HG02759 (cell line): ENCODE measurements at regions not wholly inside any gene's neighbourhood (a gene's known extent, or its start where the extent isn't known, plus 50 kb on each side); places are given as distances from the start of the nearest gene placed in this dataset.
"Not testable (repeated sequence)": the region's sequence is repeated elsewhere in the genome, so short reads cannot be mapped to it uniquely, and the experiment has no call there.

ENCODE experiments used
- ATAC-seq: cut with Tn5 transposase; IDR thresholded peaks from one replicate; pipeline ENCODE4 v1.9.1; 2021; ENCODE audit warnings: mild to moderate bottlenecking, moderate library complexity; ENCODE audit not compliant: unreplicated experiment

- ATAC-seq: no peak
Measured at GRCh38 chr5:10018201-10019069, 231.3 kb downstream of the ATPSCKMT start.

GRCh38 chr5:10017786-10018185, 231.9 kb downstream of the ATPSCKMT start:
- ATAC-seq: no peak

- not testable (repeated sequence) for ATAC-seq
Measured at GRCh38 chr5:10016559-10016958, 233.1 kb downstream of the ATPSCKMT start.

- not testable (repeated sequence) for ATAC-seq
Measured at GRCh38 chr5:10015681-10016080, 234.0 kb downstream of the ATPSCKMT start.

GRCh38 chr5:10009802-10010201, 239.9 kb downstream of the ATPSCKMT start:
- ATAC-seq: no peak

GRCh38 chr5:9987101-9987500, 262.6 kb downstream of the ATPSCKMT start:
- ATAC-seq: no peak

GRCh38 chr5:9977070-9977469, 272.6 kb downstream of the ATPSCKMT start:
- ATAC-seq: no peak

- ATAC-seq: no peak
Measured at GRCh38 chr5:9976621-9977020, 273.1 kb downstream of the ATPSCKMT start.

GRCh38 chr5:9972059-9972458, 277.6 kb downstream of the ATPSCKMT start:
- ATAC-seq: no peak

GRCh38 chr5:9971301-9971700, 278.4 kb downstream of the ATPSCKMT start:
- ATAC-seq: no peak

- ATAC-seq: no peak
Measured at GRCh38 chr5:9958914-9959313, 290.8 kb downstream of the ATPSCKMT start.

- ATAC-seq: no peak
Measured at GRCh38 chr5:9957214-9957613, 292.5 kb downstream of the ATPSCKMT start.

- no peak for ATAC-seq
Measured at GRCh38 chr5:9956725-9957124, 293.0 kb downstream of the ATPSCKMT start.

- no peak for ATAC-seq
Measured at GRCh38 chr5:9955586-9955985, 294.1 kb downstream of the ATPSCKMT start.

GRCh38 chr5:9954869-9955268, 294.8 kb downstream of the ATPSCKMT start:
- ATAC-seq: no peak

GRCh38 chr5:9953691-9954090, 296.0 kb downstream of the ATPSCKMT start:
- ATAC-seq: no peak

GRCh38 chr5:9951865-9952516, 297.7 kb downstream of the ATPSCKMT start:
- no peak for ATAC-seq

- no peak for ATAC-seq
Measured at GRCh38 chr5:9947944-9948343, 301.7 kb downstream of the ATPSCKMT start.

- ATAC-seq: no peak
Measured at GRCh38 chr5:9947225-9947714, 302.4 kb downstream of the ATPSCKMT start.

- ATAC-seq: no peak
Measured at GRCh38 chr5:9932770-9933169, 302.6 kb upstream of the TAS2R1 start.

- ATAC-seq: no peak
Measured at GRCh38 chr5:9930156-9930555, 300.0 kb upstream of the TAS2R1 start.

GRCh38 chr5:9928326-9928725, 298.2 kb upstream of the TAS2R1 start:
- no peak for ATAC-seq
